Activated effector memory CD4-positive, alpha-beta T cell treated with anti-CD3 and anti-CD28 coated beads, Interleukin-2, amount 50 U/mL, for 16 hours (primary cell): ENCODE measurements at regions not wholly inside any gene's neighbourhood (a gene's known extent, or its start where the extent isn't known, plus 50 kb on each side); places are given as distances from the start of the nearest gene placed in this dataset.

Experiments
- DNase-seq: peaks from one replicate; pipeline ENCODE4 v3.0.0-alpha.2; 2020

- no peak for DNase-seq
Measured at GRCh38 chr2:8529706-8530277, 152.1 kb upstream of the ID2 start.

DNA sequence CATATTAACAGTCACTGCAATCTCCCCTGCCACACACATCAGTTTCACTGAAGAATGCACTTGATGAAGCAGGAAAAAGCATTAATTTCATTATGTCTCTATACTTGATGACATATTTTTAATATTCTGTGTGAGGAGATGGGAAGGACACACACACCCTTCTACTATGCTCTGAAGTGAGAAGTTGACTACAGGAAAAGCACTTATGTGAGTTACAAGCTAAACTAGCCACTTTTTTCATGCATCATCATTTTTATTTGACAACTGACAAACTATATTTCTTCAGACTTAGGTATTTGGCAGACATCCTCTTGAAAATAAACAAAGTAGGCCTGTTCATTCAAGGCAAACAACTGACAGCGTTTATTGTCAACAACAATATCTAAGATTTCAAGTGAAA lies 150.4 kb upstream of the ID2 start:
- DNase-seq: no peak

- no peak for DNase-seq
Measured at GRCh38 chr2:8532438-8532837, 149.4 kb upstream of the ID2 start.

DNA sequence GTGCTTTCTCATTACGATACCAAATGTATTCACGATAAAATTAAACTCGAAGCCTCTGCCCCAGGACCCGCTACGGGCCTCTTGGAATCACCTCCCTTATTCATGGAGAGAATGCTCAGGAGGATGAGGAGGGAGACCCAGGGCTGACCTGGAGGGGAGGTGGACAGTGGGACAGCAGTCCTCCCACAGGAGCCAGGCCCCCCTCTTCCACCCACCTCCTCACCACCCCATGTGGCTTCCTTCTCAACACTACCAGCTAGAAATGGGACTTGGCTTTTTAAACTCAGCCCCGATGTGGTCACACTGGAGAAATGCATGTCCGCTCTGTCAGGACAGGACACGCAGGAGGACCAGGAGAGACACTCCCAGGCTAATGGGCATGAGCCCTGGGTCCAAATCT lies 147.9 kb upstream of the ID2 start:
- DNase-seq: no peak

- DNase-seq: no peak
Measured at GRCh38 chr2:8534386-8534728, 147.5 kb upstream of the ID2 start.

DNA sequence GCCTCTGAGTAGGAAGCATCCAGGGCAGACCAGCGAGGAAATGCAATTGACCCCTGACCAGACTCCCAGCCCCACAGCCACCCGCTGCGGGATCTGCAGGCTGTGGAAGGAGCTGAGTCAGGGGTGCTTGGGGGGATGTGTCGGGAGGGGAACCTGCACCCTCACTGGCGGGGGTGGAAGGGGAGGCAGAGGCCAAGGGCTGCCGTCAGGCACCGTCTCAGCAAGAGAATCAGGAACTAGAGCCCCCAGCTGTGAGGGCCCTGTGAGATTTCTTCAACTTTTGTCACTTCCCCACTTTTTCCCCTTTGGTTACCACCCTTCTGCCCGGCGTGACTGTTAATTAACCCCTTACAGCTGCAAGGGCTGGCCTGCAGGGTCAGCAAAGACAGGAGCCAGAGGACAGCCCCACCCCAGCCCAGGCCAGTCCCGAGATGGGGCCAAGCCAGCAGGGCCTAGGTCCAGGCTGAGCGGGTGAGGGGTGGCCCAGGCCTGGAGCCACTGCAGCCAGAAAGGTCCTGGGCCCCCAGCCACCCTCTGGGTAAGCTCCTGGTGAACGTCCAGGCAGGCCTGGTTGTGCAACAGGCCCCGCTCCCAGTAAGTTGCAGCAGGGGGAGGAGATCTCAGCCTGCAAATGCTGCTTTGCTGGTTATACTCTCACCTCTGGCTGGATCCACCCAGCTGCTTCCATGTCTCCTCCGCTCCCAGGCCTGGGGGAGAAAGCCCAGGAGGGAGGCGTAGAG lies 147.0 kb upstream of the ID2 start:
- peak; percentile 50 for DNase-seq

GRCh38 chr2:8535469-8535795 lies 146.4 kb upstream of the ID2 start:
- no peak for DNase-seq

GRCh38 chr2:8535821-8536685 lies 145.8 kb upstream of the ID2 start:
- peak; percentile 67 for DNase-seq

- DNase-seq: peak; percentile 55
Measured at GRCh38 chr2:8536686-8537561, 144.9 kb upstream of the ID2 start.

DNA sequence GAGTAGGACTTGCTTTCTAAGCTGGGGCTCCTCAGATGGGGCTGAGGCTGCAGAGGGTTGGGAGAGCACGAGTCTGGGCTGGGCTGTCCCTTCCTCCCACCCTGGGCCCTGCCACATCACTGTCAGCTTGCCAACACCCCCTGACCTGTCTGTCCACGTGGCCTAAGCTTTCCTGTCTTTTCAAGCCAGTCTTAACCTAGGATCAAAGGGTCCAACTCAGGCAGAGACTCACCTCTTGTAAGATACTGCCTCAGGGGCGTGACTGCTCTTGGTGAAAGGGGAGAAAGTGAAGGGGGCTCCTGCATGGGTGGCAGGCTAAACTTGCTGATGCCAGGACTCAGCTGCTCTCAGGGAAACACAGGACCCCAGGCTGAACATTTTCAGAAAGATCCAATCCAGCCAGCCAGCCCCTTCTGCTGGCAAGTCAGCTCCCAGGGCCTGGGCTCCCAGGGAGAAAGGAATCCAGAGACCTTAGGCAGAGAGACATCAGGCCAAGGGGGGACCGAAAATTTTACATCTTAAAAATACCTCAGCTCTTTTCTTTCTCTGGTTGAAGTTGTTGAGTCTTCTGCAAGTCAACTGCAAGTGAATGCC lies 144.2 kb upstream of the ID2 start:
- DNase-seq: peak; percentile 22

GRCh38 chr2:8538531-8538930 lies 143.3 kb upstream of the ID2 start:
- peak; percentile 53 for DNase-seq

DNA sequence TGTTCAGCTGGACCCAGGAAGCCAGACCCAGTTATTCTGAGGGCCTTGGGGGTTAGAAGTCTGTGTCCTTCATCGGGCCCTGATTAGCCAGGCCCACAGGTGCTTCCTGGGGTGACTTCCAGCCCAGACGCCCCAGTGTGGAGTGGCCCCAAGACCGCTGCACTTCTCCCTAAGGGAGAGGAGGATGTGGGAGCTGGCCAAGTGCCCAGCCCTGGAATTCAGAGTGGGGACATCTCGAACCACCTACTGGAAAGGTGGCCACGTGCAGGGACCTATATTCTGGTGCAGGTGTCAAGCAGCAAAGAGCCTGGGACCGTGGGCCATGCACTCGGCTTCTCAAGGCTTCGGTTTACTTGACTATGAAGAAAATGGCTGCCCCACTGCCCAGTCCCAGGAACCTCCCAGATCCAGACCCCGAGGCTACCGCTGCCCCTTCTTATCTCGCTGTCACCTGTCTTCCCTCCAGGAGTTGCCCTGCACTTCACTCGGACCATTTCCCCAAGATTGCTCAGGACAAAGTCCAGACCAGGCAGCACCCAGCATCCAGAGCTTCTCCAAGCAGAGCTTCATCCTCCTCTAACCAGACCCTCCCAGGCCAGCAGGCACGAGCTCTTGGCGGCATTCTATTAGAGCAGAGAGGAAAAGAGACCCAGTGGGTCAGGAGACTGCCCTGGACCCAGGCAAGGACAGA lies 142.8 kb upstream of the ID2 start:
- DNase-seq: peak; percentile 37

DNA sequence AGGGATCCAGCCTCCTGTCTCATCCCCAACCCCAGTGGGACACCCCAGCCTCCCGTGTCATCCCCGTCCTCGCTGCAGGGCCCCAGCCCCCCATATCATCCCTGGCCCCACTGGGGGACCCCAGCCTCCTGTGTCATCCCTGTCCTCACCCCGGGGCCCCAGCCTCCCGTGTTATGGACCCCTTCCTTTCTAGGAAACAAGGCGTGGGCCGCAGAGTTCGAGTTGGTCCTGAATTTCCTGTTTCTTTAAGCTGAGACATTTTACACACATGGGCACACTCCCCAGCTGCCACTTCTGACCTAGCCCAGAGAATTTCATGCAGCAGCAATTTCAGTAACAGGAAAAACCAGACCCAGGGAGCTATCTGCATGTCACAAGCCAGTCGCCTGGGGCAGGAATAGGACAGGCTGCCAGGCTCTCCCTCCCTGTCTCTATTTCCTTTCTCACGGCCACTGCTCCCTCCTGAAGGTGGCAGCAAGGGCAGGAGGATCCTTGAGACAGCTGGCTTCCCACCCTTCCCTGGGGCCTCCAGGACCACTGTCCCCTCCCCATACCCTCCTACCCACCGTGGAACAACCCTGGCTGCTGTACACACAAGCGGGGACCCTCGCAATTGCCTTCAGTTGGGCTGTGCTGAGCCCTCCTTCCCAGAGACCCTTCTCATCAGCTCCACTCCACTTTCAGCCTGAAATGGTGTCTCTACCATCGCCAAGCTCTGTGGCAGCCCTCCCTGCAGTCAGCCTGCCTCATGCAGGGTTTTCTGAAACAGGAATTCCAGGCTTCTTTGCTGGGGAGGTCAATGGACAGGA lies 141.9 kb upstream of the ID2 start:
- DNase-seq: peak; percentile 59

DNA sequence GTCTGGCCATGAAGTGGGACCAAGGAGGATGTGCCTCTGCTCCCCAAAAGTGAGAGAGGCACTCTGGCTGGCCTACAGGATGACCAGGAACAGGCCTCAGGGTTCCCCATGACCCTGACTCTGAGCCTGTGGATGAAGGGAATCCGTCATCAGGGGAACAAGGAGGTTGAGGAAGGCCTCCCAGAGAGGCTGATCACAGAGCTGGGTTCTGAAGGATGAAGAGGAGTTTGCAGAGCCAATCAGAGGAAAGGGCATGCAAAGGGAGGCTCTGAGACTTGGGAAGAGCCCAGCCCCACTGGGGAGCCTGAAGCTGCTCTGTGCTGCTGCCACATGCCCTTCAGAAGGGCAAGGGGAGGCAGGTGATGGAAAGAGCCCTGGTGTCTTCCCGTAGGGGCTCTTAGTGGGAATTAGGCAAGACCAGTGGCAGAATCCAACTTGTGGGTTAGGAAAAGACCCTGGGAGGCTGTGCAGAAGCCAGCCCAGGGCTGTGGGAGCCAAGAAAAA lies 141.3 kb upstream of the ID2 start:
- no peak for DNase-seq

DNA sequence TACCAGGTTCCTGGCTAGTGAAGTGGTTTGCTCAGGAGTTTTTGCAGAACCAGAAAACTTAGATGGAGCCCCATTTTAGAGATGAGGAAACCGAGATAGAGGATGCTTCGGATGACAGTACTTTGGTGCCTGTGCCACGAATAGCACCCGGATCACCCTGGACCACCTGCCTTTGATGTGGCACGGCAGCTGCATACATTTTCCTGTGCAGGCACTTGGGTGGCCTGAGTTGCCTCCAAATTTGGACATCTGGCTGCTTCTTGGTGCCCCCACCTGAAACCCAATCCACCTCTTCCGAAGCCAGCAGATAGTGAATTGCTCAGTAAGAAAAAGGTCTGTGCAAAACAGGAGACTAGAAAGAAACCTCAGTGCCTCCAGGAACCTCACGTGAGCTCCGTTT lies 140.6 kb upstream of the ID2 start:
- peak; percentile 64 for DNase-seq

GRCh38 chr2:8541636-8542035 lies 140.2 kb upstream of the ID2 start:
- DNase-seq: peak; percentile 50

GRCh38 chr2:8542381-8543059 lies 139.3 kb upstream of the ID2 start:
- peak; percentile 56 for DNase-seq

DNA sequence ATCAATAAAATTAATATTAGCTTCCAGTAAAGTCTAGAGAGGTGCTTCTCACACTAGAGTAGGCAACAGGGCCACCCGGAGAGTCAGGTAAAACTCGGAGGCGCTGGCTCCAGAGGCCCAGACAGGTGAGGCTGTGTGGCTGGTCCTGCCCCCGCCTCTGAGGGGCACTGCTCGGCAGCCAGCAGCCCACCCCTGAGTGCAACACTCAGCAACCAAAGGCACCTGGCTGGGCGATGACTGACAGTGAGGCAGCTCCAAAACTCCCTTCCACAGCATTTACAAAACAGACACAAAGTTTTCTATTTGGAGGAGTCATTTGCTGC lies 138.8 kb upstream of the ID2 start:
- no peak for DNase-seq

- DNase-seq: peak; percentile 89
Measured at GRCh38 chr2:8543383-8544170, 138.3 kb upstream of the ID2 start.
